ENCODE measurements at regions not wholly inside any gene's neighbourhood (a gene's known extent, or its start where the extent isn't known, plus 50 kb on each side); places are given as distances from the start of the nearest gene placed in this dataset.
A peak's percentile ranks its signal among the peaks of the same experiment; 100 is the strongest.

DNA sequence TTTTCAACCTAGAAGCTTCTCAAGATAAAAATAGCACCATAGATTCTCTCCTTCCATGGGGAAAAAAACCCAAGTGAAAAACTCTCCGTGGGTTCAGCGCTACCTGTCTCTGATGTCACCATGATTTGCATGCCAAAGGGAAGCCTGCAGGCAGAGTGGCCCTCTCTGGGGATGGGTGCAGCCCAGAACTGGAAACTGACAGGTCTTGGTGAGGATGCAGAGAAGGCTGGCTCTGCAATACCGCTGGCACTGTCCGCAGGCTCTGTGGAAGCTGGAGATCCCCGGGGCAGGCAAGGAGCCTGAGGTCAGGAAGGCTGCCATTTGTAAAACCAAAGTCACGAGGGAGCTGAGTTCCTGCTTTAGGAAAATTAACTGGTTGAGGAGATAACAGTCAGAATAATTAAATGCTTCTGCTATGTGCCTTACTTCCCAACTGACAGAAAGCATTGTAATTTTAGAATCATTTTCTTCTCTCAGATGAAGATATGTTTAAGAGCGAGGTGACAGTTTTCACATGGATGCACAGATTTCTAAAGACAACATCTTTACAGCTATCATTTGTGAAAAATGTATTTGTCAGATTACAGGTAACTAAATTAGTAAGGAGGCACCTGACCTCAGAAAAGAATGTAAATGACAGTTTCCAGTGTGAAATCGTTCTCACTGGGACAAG, 731.5 kb upstream of the FZD8 start:
- no peak for DNase-seq (ENCODE audit: low read depth)

DNA sequence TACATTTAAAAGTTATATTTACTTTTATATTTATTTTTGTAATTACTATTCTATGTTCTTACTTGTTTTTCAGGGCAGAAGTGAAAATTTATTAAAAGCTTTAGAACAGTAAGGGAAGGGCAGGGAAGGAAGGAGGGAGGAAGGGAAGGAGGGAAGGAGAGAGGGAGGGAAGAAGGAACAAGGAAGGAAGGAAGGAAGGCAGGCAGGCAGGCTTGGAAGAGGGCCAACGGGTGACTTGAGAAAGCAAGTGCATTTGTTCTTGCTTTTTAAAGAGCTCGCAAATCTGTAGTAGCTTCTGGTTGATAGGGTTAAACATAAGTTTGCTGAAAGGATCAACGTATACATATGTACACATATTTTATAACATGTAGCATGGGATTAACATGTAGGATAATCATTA, 725.3 kb upstream of the FZD8 start:
- no peak for DNase-seq (ENCODE audit: low read depth)

DNA sequence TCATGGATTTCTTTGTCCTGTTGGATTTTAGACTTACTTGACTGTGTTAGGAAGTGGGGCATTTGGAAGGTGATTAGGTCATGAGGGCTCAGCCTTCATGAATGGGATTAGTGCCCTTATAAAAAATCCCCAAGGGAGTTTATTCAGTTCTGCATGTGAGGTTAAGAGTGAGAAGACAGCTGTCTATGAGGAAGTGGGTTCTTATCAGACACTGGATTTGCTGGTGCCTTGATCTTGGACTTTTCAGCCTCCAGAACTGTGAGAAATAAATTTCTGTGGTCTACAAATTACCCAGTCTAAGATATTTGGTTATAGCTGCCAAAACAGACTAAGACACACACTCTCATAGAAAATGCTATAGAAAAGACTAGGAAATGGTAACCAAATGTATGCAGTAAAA, 724.7 kb upstream of the FZD8 start:
- peak; percentile 27 for DNase-seq (ENCODE audit: low read depth)

DNA sequence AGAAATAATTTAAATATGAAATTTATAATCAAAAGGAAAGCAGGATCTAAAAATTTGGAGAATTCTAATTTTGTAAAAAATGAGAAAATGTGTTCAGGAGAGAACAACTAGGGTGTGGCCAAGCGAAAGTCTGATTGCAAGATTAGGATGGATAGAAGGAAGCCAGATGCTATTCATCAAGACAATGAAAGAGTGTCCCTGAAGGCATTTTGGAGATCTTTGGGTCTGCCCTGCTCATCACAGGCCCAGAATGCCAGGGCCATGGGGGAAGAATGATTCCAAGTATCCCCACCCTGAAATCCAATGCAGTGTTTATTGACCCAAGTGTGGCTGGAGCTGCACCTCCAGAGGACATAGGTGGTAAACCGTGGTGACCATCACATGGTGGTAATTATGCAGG, 724.0 kb upstream of the FZD8 start:
- no peak for DNase-seq (ENCODE audit: low read depth)

DNA sequence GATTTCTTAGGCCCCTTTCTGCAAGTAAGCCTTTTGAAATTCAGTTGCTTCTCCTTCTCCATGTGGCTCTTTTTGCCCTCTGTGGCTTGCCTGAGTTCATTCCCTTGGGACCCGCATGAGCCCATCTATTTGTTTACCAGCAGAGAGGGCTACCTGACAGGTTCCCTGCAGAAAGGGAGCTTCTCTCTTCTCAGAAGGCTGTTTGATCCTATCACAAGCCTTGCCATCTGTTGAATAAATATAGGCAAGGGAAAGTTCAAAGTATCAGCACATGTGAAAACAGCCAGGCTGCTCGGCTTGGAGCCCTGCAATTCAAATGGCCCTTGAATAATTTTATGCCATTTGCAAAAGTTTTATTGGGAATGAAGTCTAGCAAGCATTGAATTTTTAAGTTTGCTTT, 720.2 kb upstream of the FZD8 start:
- DNase-seq (ENCODE audit: low read depth), result no peak

DNA sequence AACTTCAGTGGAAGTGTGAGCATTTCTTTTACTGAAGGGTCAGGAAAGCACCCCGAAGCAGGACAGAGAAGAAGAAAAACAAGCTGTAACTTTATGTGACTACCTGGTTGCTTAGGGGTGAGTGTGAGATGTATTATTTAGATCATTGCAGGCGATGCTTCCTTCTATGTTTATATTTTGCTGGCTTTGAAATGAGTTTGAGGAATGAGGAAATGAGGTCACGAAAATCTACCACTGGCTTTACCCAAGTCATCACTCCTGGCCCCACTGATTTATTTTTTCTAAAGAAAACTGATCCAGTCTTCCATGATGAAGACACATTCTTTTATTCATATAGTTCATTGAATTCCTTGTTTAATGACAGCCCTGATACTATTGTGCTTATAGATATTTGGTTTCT, 716.6 kb upstream of the FZD8 start:
- DNase-seq (ENCODE audit: low read depth), result peak; percentile 33

DNA sequence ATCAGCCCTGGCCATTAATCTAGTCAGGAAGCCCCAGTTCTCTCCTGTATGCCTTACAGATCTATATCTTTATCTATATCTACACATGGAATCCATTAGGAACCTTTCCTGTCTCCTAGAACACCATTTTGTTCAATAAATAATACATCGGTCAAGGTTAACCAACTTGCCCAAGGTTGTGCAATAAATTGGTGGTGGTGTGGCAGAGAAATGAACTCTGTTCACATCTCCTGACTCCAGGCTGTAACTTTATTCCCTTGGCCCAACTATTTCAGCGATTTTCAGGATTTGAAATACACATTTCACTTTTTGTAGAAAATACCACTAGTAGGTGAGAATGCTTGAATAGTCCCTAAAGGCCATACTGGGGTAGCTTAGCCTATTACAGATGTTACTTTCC, 712.5 kb upstream of the FZD8 start:
- no peak for DNase-seq (ENCODE audit: low read depth)

DNA sequence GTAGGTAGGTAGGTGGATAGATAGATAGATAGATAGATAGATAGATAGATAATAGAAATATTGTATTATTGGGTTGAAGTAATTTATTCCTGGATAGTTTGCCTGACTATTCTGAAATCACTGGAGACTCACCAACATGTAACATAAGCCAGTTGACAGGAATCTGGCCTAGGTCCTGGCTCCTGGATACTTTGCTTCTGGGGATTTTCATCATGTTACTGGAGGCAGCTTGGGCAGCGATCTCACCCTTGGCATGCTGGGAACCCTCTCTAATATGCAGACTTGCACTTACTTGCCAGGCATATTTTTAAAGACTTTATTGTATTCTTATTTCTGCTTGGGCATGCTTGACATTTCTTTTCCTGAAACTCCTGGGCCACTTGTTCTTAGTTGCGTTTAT, 709.1 kb upstream of the FZD8 start:
- DNase-seq (ENCODE audit: low read depth), result no peak

DNA sequence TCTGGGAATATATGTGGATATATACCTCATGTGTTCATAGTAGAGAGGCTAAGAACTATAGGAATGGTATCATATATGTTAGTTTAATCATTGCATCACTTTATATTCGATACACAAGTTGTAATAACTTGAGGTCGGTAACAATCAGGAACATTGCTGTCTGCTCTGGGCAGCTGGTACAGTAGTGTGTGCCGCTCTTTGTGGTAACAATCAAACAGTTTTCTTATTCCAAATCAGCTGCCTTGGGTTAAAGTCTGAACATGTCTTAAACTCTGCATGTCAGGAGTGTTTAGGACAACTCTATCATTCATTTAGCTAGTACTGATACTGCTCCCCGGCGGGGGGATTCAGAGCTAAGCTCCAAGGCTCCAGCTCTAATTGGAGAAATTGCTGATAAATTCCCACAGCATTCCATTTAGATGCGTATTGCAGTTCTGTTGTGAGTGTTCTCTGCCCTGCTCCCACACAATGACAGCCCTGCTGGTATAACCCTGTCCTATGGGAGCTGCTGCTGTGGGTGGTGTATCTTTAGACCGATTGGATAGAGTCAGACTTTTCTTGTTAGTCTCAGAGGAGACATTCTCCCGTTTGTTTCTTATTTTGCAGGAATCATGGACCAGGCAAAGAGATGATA, 707.5 kb upstream of the FZD8 start:
- DNase-seq (ENCODE audit: low read depth), result peak; percentile 91

DNA sequence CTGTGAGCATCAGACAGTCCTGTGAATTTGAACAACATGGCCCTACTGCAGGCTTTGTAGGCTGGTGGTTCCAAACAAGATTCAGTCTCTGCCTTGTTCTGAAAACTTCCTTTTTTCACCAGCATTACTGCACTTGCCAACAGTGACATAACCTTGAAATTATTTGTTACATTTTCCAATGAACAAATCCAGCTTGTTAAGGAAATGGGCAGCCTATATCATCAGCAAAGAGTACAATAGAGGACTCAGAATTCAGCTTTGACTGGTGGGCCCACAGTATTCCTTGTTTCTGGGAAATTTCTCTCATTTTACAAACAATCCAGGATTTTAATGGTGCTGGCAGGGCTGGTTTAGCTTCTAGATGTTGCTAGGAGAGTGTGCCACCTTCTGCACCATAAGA, 703.7 kb upstream of the FZD8 start:
- DNase-seq (ENCODE audit: low read depth), result peak; percentile 38

DNA sequence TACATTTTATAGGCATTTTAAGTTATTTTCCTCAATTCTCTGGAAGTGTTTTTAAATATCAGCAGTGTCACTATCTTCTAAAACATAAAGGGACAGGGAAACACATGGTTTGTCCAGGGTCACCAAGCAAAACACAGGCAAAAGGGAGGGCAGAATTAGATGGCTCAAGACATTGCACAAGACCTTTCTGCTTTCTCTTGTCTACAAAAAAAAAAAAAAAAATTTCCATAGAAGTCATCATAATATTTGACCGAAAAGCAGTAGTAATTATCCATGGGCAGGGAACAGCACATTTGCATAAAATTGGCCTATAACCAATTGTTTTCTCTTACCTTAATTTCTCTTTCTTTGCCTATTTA, 703.1 kb upstream of the FZD8 start:
- DNase-seq (ENCODE audit: low read depth), result no peak

DNA sequence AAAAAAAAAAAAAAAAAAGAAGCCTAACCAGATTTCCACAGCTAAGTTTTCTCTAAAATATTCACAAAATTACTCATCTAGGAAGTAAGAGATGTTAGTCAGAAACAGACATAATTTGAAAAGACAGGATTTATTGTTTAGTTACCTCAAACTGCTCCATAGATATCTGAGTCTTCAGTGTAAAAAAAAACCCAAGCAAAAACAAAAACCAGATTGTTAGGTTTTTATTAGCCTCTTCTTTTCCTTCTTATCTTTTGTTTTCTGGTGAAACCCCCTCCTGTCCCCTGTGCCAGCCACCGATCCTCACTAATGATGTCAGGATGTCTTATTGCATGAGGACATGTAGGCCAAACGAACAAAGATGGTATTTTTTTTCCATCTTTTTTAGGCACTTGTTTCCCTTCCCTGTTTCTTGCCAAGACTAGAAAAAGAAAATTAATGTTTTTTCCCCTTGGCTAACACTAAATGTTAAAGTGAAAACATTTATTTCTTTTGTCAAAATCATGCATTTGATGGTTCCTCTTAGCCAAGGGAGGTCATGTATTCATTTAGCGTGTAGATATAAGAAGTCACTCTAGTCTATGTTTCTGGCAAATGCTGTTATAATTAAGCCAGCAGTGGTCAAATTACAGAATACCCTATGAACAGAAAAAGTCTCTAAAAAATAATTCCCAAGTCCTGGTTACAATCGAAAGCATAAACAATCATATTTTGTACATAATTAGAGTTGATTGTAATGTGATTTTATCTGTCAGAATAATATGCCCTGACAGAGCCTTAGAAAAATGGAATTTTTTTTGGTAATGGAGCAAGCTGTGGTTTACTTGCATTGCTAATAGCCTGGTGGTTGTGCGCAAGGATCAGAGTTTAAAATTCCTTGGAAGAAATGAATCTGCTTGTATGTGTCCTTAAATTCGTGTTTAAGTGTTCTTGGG, 702.4 kb upstream of the FZD8 start:
- peak; percentile 71 for DNase-seq (ENCODE audit: low read depth)

DNA sequence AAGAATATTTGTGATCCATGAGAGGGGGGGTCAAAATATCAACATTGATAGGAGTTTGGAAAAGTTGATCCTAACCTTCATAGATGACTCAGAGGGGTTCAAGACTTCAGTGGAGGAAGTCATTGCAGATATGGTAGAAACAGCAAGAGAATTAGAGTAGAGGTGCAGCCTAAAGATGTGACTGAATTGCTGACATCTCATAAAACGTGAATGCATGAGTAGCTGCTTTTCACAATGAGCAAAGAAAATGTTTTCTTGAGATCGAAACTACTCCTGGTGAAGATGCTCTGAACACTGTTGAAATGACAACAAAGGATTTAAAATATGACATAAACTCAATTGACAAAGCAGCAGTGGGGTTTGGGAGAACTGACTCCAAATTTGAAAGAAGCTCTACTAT, 700.7 kb upstream of the FZD8 start:
- no peak for DNase-seq (ENCODE audit: low read depth)

DNA sequence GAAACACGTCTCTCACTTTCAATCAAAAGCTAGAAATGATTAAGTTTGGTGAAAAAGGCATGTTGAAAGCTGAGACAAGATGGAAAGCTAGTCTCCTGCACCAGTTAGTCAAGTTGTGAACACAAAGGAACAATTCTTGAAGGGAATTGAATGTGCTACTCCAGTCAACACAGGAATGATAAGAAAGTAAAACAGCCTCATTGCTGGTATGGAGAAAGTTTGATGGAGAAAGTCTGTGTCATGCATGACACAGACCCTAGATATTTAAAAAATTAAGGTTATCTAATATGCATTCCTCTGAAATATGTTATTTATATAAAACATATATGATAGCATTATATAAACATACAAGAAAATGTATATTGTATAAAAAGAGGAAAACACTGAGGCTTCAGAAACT, 699.4 kb upstream of the FZD8 start:
- peak; percentile 28 for DNase-seq (ENCODE audit: low read depth)

DNA sequence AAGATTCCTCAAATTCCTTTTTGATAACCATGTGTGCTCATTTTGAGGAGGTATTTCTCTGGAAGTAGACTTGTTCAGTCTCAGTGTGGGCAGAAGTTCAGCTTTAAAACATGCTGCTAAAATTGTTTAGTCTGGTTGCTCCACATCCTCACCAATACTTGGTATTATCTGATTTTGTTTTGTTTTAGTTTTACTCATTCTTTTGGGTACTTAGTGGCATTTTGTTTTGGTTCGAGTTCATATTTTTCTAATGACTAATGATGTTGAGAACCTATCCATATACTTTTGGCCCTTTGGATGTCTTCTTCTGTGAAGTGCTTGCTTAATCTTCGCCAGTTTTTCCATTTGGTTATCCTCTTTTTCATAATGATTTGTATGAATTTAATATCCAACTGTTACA, 694.2 kb upstream of the FZD8 start:
- peak; percentile 76 for DNase-seq (ENCODE audit: low read depth)

DNA sequence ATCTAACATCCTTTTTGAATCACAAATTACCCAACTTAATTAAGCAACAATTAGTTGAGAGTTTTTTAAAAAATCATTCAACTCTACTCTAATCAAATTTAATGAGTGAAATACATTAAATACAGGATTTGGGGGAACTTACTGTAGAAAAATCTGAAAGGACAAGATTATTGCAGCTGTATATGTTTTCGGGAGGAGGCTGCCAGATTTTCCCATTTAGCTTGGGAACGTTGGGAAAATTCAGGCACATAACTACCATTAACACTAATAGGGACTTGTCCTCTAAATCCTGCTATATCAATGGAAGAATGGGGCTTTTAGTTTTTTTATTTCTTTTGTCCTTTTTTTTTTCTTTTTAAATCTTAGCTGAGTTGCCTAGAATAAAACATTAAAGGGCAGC, 691.4 kb upstream of the FZD8 start:
- no peak for DNase-seq (ENCODE audit: low read depth)

DNA sequence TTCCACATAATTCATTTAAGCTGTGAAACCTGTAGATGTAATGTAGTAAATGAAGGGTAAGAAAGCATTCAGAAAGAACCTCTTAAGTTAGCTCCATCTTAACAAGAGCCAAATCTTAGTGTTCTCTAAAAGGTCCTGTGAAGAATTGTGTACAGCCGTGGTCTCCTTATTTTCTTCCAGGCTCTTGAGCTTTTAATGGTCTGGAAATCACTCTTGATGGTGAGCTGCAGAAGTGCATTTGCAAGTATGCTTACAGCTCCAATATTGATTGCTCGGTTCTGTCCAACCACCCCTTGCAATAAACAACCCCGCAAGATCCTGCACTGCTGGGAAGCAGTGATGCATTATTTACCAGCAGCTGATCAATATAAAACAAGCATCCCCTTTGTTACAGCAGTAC, 690.8 kb upstream of the FZD8 start:
- DNase-seq (ENCODE audit: low read depth), result no peak

DNA sequence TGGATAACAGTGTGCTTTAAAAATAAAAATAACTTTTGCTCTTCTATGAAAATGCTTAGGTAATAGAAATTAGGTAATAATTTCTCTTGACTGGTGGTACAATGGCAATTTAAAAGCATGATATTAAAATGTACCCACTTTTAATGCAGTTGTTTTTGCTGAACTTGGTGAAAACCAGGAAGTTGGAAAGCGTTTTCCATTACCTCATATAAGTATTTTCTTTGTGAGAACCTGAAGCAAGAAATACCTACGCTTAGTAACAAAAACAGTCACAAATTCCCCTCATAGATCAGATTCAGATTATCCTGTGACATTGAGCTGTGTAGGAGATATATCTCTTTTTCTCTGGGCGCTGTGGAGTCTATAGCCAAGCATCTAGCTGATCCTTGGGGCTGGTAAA, 689.0 kb upstream of the FZD8 start:
- DNase-seq (ENCODE audit: low read depth), result no peak

DNA sequence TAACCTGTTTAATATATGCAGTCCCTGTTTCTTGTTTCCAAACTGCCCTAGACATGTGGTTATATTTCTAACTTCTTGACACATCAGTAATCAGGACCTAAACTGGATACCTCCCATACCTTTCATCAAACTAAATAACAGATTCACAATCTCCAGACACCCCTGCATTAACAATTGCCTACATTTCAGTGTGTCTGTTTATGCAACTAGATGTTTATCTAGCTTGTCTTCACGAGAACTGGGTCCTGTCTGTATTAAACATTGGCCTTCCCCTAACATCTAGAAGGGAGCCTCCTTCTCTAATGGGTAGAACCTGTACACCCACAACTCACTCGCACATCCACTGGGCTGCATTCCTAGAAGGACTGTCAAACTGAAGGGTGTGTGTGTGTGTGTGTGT, 683.7 kb upstream of the FZD8 start:
- DNase-seq (ENCODE audit: low read depth), result no peak

DNA sequence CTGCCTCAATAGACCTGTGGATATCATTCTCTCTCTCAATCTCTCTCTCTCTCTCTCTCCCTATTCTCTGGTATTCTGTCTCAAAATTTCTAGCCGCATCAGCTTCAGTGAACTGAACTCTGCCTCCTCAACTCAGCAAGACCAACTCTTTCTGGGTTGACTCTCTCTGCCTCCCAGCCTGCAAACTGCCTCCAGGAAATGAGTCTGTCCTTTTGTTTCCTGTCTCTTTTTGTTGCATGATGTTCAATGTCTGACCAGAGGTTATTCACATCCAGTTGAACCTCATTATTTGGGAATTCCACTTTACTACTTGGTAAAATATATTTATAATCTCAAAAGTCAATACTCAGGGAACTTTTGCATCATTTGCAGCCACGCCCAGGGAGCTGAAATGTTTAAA, 682.7 kb upstream of the FZD8 start:
- peak; percentile 6 for DNase-seq (ENCODE audit: low read depth)

DNA sequence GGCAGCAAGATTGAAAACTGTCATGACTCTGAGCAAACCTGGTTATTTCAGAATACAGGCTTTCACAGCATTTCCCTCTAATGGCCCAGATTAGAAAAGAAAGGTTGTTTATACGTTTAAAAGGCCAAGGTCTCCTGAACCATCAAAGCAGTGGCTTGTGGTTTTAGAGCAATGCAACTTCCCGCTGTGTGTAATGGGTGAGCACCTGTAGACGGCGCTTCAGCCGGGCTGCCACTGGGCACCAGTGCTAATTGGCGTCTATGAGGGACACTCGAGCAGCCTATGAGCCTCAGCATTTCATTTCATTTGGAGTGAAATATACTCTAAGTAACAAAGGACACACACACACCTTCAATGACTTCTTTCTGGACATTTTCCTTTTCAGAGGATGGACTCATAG, 671.0 kb upstream of the FZD8 start:
- DNase-seq (ENCODE audit: low read depth), result no peak

DNA sequence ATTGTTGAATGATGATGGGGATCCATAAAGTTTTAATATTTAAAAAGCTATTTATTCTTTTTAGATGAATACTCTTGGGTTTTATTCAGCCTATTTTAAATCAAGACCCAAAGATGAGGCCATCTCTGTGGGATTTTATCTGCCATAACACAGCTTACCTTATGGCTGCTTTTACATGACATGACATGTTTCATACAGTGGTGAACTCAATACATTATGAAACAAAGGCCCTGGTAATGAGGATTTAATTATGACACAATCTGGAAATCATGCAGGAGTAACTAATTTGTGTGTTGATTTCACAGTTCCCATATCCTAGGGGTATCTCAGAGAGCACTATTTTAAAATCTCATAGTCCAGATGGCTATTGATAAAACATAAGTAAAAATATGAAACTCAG, 661.8 kb upstream of the FZD8 start:
- no peak for DNase-seq (ENCODE audit: low read depth)

DNA sequence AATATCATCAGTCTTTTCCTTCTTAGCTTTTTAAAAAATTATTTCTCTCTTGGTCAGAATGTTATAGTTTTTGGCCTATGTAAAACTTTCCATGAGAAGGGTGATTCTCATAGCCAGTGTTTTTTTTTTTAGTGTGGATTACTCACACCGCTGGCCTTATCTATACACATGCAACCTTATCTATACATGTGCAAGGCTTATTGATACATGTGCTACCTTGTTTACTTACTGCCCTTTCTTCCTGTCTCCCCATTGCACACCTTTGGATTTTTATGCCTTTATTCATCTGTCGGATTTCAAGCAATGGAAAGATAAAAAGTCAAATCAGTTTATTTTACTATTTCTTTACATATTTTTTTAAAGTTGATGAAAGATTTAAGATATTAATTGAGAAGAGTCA, 660.0 kb upstream of the FZD8 start:
- DNase-seq (ENCODE audit: low read depth), result no peak
